ENCODE measurements at regions not wholly inside any gene's neighbourhood (a gene's known extent, or its start where the extent isn't known, plus 50 kb on each side); places are given as distances from the start of the nearest gene placed in this dataset.

DNA sequence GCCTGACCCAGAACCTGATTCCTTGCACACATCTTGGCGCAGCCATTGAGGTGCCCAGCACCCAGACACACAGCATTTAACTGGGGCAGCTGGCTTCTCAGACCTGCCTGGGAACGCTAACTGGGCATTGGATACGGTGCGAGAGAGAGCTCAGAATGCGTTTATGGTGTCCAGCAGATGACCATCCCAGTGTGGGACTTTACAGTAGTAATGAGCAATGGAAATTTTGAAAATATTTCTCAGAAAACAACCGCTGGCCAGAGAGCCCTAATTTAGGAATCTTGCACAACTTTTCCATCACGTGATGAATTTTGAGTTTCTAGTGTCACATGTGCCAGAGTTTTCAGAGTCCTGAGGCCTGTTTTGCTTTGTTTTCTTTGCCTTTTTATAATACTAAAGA, 78.2 kb upstream of the SEC61G start:
- H3K27me3 ChIP-seq: no peaks in the 10 kb centered on the region
- 87% methylated on average over 7 of the region's 7 CpGs for WGBS
- TF ChIP-seq CTCF (IDR thresholded peaks at IDR 0.05): no peak
- TF ChIP-seq POLR2AphosphoS5 (IDR thresholded peaks at IDR 0.05): peak in 1 of 2 donors; percentile 7
- intact Hi-C loops (cut with DNase I): loop anchor here (5.0 kb wide), 2 partner anchors 50 to 65 kb away; no protein-coding TSS in a partner anchor
- no peak overlapping the region for H3K4me3 ChIP-seq
- DNase-seq (ENCODE audit: extremely low spot score): no peak
- no peaks in the 10 kb centered on the region for H3K36me3 ChIP-seq
- peaks cover 10 to 27% (median 17%) of the 10 kb centered on the region in 4 donors for H3K4me1 ChIP-seq
- H3K9me3 ChIP-seq: no peaks in the 10 kb centered on the region
- peak overlapping the region in 1 of 4 donors; percentile 55 for H3K27ac ChIP-seq (replicated peaks in 1 of 4)

DNA sequence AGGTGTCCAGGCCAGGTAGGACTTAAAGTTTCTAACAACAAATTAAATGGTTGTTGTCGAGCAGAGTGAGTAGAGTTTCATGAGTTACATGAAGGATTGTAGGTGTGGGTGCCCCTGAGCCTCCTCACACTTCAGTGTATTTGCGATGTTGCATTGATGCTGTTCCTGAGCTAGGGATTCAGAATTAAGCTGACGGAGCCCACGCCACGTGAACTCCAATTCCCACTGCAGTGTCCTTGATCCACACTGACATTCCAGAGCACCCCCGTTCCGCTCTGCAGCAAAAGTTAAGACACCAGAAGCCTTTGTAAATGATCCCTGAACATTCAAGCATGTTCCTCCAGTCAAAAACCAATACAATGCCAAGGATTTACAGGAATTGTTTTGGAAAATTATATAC, 78.8 kb upstream of the SEC61G start:
- Histone ChIP-seq H3K27me3 (no peaks in the 10 kb centered on the region), H3K9me3 (no peaks in the 10 kb centered on the region), H3K4me3 (no peak overlapping the region), H3K27ac (replicated peaks in 1 of 4) (peak overlapping the region in 2 of 4 donors; percentile 33 to 55), H3K4me1 (peaks cover 10 to 31% (median 18%) of the 10 kb centered on the region in 4 donors), H3K36me3 (no peaks in the 10 kb centered on the region)
- 97% methylated on average over 7 of the region's 7 CpGs for WGBS
- no peak for TF ChIP-seq CTCF (IDR thresholded peaks at IDR 0.05)
- TF ChIP-seq POLR2AphosphoS5 (IDR thresholded peaks at IDR 0.05): no peak
- TF ChIP-seq EP300 (IDR thresholded peaks at IDR 0.05): no peak
- no peak for TF ChIP-seq POLR2A (IDR thresholded peaks at IDR 0.05; ENCODE audit: low read depth)
- intact Hi-C loops (cut with DNase I): loop anchor here (5.0 kb wide), 2 partner anchors 50 to 65 kb away; no protein-coding TSS in a partner anchor
- DNase-seq (ENCODE audit: extremely low spot score): no peak

- 81% methylated on average over 6 of the region's 6 CpGs for WGBS
- peaks cover 10 to 31% (median 18%) of the 10 kb centered on the region in 4 donors for H3K4me1 ChIP-seq
- no peak overlapping the region for H3K27ac ChIP-seq (replicated peaks in 1 of 4)
- no peaks in the 10 kb centered on the region for H3K9me3 ChIP-seq
- no peaks in the 10 kb centered on the region for H3K36me3 ChIP-seq
- intact Hi-C loops (cut with DNase I): loop anchor here (5.0 kb wide), 2 partner anchors 51 to 66 kb away; no protein-coding TSS in a partner anchor
- no peaks in the 10 kb centered on the region for H3K27me3 ChIP-seq
- DNase-seq (ENCODE audit: extremely low spot score): no peak
- TF ChIP-seq EP300 (IDR thresholded peaks at IDR 0.05): no peak
- TF ChIP-seq CTCF (IDR thresholded peaks at IDR 0.05): no peak
- TF ChIP-seq POLR2A (IDR thresholded peaks at IDR 0.05; ENCODE audit: low read depth): no peak
- no peak for TF ChIP-seq POLR2AphosphoS5 (IDR thresholded peaks at IDR 0.05)
- H3K4me3 ChIP-seq: no peak overlapping the region
Observed at GRCh38 chr7:54838175-54838910, 79.3 kb upstream of the SEC61G start.

DNA sequence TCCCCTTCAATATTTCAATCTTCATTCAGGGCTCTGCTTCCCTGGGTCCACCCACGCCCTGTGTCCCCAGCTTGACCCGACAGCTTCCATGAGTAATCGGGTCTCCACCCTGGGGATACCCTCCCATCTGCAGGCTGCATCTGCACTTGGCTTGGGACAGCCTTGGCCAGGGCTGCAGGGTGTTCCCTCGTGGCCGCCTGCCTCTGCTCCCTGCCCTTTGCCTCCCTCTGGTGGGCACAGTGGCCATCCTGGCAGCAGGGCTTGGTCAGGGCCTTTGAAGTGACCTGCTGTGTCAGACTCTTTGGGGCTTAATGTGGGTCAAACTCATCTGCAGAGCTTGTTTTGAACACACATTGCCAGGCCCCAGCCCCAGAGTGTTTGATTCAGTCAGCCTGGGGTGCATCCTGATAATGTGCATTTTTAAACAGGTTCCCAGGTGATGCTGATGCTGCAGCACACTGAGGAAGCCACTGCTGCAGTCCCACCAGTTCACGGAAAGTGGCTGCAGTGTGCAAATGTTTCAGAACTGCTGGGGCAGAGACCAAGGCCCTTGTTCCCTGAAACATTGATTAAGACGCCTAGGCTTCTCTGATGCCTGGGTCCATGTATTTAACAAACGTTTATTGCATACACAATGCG, 80.7 kb upstream of the SEC61G start:
- H3K4me3 ChIP-seq: no peak overlapping the region
- no peak overlapping the region for H3K27ac ChIP-seq (replicated peaks in 1 of 4)
- H3K27me3 ChIP-seq: no peaks in the 10 kb centered on the region
- peaks cover 10 to 31% (median 18%) of the 10 kb centered on the region in 4 donors for H3K4me1 ChIP-seq
- TF ChIP-seq POLR2A (IDR thresholded peaks at IDR 0.05; ENCODE audit: low read depth): no peak
- TF ChIP-seq EP300 (IDR thresholded peaks at IDR 0.05): no peak
- TF ChIP-seq CTCF (IDR thresholded peaks at IDR 0.05): peak; percentile 65 to 75 (median 66)
- peak; percentile 14 to 49 for TF ChIP-seq POLR2AphosphoS5 (IDR thresholded peaks at IDR 0.05)
- DNase-seq (ENCODE audit: extremely low spot score): no peak
- intact Hi-C loops (cut with DNase I): loop anchor here (5.0 kb wide), 2 partner anchors 52 to 67 kb away; no protein-coding TSS in a partner anchor
- no peaks in the 10 kb centered on the region for H3K9me3 ChIP-seq
- WGBS: 53% methylated on average over 9 of the region's 9 CpGs
- no peaks in the 10 kb centered on the region for H3K36me3 ChIP-seq
